ENCODE measurements at regions not wholly inside any gene's neighbourhood (a gene's known extent, or its start where the extent isn't known, plus 50 kb on each side); places are given as distances from the start of the nearest gene placed in this dataset.
"Not testable (repeated sequence)": the region's sequence is repeated elsewhere in the genome, so short reads cannot be mapped to it uniquely, and the experiment has no call there.

GRCh38 chr14:105705862-105706700 is 179.7 kb downstream of the TMEM121 start:
- TF ChIP-seq CTCF, POLR2A (IDR thresholded peaks at IDR 0.05): not testable (repeated sequence)
